LHCN-M2 (cell line): ENCODE measurements at regions not wholly inside any gene's neighbourhood (a gene's known extent, or its start where the extent isn't known, plus 50 kb on each side); places are given as distances from the start of the nearest gene placed in this dataset.
A peak's percentile ranks its signal among the peaks of the same experiment; 100 is the strongest.
"Not testable (repeated sequence)": the region's sequence is repeated elsewhere in the genome, so short reads cannot be mapped to it uniquely, and the experiment has no call there.

Experiments used
- DNase-seq: peaks from one replicate; pipeline ENCODE4 v3.0.0-alpha.2; 2012; ENCODE audit warnings: low read depth

- DNase-seq = no peak
Observed at GRCh38 chr20:60096166-60096565, 137.9 kb downstream of the CDH26 start.

DNA sequence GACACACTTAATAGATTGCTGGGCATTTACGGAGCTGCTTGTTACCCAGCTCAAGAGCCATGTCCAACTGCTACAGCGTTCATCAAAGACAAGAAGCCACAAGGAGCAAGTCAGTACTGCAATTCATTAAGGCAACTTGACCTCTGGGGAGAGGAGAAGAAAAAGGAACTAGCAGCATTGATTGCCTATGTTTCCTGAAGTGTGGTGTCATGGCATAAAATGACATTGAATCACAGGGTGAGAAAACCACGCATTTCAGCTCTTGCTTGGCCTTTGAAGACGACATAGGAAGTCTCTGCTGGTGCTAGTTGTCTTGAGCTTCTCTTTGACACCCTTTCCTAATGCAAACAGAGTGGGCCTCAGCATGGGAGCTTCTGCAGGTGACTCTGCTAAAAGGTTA lies 139.1 kb downstream of the CDH26 start:
- no peak for DNase-seq

DNA sequence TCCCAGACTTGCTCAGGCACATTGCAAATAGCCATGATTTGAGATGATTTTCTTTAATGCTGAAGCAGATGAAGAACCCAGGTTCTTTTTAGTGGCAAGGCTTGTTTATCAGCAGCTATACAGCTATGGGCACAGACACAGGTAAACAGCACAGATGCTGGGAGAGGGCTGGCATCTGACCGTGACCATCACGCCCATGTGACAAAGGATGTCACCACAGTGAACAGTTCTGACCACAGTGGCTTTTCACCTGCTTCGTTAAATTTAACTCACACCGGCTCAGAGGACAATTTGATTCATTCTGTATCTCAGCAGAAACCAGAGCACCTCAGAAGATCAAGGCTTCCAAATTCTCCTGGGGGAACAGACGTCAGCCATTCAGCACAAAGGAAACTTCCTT lies 142.6 kb downstream of the CDH26 start:
- no peak for DNase-seq

DNA sequence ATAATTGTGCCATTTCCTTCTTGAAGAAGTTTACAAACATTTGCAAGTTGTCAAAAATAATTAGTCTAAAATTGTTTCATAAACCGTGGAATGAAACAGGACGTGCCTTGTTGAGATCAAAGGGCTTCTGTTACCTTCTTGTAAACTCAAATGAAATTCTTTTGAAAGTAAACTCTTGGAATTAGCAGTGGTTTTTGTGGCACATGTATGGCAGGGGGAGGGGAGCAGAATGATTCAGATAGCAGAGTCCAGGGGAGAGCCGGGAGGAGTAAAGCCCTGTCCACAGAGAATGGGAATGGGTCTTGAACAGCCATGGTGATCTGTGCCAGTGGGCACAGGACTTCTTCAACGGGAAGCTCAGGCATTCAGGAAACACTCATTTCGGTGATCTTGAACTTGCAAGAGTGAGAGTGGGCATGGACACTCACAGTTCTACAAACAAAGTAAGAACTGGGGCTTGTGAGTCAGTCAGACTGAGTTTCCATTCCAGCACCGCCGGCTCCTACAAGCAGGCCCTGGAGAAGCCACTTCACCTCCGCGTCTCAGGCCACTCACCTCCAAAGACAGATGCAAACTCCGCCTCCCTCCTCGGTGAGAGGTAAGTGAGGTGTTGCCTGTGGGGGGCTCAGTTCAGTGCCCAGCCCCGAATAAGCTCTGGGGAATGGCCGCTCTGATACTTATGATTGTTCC lies 143.1 kb downstream of the CDH26 start:
- no peak for DNase-seq

DNA sequence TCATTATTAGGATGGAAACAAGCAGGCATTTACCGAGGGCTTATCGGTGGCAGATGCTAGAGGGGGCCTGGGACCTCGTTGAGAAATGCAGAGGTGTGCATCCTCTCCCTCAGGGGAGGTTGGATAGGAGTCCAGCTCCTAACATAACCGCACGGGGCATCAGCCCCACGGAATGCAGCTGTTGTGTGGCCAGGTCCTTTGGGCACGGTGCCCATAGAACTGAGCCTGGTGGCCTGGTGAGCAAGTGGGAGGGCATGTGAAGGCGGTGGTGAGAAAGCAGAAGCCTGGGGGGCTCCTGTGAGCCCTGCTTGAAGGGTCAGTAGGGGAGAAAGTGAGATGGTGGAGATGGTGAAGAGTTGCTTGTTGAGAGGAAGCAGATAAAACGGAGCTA lies 143.7 kb downstream of the CDH26 start:
- DNase-seq = peak; percentile 34

GRCh38 chr20:60102665-60103210 lies 144.5 kb downstream of the CDH26 start:
- DNase-seq = no peak

DNA sequence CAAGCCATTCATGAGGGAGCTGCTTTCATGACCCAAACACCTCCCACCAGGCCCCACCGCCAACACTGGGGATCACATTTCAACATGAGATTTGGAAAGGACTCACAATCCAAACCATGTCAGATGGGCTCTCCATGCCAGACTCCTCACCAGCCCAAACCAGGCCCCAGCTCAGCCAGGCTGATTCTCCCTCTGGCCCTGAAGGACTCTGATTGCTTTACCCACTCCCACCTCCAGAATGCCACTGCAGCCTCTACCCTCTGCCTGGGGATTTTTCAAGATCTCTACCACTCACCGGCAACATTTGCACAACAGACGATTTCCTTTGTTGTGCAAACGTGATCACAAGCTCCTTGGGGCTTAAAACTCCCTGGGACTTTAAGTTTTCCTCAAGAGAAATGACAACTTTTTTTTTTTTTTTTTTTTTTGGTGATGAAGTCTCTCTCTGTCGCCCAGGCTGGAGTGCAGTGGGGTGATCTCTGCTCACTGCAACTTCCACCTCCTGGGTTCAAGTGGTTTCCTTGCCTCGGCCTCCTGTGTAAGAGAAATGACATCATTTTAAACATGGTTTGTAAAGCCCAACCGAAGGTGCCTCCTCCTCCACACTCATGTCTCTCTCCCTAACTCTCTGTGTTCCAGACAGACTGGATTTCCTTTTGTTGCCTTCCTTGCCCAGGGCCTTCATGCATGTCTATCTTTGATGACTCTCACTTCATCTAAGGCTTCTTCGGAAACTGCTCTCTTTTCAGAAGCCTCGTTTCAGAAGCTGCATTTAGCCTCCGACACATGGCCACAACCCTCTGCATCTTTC lies 147.0 kb downstream of the CDH26 start:
- DNase-seq = no peak

DNA sequence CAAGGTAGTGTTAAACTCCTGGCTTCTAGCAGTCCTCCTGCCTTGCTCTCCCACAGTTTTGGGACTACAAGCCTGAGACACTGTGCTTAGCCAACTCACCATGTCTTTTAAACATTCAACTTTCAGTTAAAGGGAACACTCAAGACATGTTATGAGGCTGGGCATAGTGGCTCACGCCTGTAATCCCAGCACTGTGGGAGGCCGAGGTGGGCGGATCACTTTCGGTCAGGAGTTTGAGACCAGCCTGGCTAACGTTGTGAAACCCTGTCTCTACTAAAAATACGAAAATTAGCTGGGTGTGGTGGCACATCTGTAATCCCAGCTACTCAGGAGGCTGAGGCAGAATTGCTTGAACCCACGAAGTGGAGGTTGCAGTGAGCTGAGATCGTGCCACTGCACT lies 148.0 kb downstream of the CDH26 start:
- DNase-seq = not testable (repeated sequence)

GRCh38 chr20:60107621-60108390 lies 149.6 kb downstream of the CDH26 start:
- DNase-seq = no peak

GRCh38 chr20:60108397-60108796 lies 150.2 kb downstream of the CDH26 start:
- peak; percentile 55 for DNase-seq

DNA sequence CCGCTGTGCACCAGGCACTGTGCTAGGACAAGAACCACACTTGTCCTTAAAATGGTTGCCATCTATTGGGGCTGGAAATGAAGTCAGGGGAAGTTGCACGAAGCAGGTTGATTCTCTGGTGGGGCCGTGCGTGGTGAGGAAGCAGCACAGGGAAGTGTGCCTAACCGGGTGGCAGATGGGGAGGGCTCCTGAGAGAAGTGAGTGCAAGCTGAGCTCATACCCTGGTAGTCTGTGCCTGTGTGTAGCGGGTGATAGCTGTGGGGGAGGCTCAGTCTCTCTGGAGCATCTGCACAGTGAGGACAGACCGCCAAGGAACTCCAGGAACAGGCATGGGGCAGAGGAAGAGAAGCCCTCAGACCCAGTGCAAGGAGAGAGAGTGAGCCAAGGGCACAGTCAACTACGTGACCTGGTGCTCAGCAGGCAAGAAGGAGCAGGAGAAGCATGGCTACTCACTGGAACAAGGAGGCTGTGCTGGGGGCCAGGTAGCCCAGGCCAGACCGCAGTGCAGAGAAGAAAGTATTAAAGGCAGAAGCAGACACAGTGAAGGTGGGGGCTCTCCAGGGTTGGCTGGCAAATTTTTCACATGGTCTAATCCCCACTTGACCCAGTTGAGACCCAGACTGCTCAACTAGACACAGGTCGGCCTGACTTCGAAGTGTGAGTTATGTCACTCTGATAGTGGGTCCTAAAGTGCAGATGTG lies 155.0 kb downstream of the CDH26 start:
- no peak for DNase-seq

- DNase-seq = no peak
Observed at GRCh38 chr20:60113771-60114170, 155.5 kb downstream of the CDH26 start.

DNA sequence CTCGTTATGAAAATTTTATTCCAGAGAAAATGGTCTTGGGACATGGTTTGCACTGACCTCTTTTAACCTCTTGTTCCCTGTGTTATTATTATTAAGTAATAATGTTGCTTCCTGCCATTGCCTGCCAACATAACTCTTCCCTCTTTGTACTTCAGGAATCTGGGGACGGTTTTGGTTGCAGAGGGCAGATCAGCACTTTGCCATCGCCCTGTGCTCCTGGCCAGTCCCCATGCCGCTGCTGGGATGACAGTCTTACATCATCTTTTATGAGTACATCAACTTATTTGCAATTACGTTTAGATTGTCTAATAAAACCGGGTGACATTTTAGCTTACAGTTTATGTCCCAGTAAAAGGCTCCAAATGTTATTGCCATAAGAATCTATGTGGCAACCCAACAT lies 157.2 kb downstream of the CDH26 start:
- no peak for DNase-seq

DNA sequence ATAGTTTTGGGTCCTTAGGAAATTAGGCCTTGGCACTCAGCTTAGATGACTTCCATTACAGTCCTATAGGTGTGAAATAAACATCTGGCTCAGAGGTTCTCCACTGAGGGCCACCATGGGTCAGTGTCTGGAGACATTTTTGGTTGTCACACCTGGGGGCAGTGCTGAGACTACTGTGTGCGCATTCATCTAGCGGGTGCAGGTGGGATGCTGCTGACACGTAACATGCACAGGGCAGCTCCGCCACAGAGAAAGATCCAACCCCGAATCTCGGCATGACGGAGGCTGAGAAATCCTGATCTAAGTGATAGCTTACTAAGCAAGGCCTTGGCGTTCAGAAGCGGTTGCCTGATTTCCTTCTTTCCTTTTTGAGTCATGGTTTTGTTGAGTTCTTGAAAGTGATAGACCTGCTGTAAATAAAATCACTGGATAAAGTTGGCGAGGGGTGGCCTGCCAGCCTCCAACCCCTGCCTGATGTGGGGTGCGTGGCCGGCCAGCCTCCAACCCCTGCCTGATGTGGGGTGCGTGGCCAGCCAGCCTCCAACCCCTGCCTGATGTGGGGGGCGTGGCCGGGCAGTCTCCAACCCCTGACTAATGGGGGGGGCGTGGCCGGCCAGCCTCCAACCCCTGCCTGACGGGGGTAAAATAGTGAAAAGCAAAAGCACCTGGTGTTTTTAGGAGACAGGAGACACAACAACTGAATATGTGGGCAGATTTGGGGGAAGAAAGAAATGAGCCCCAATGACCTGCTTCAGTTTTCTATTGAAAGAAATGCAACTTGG lies 158.1 kb downstream of the CDH26 start:
- DNase-seq = no peak

DNA sequence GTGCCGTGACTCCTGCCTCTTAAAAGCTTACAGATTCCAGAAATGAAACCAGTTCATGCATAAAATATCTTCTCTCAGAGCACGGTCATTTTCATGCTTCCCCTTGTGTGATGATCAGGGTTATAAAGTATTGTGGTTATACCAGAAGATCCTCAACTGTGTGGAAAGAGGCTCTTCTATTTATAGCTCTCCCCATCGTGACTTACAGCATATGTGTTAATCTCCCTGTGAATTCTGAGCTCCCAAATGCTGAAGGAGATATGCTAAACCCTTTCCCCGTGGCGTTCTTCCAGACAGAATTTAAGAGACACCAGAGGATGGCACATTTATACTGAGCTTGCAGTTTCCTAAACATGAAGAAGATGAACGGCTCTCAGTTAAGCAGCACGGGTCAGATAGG lies 158.8 kb downstream of the CDH26 start:
- DNase-seq = peak; percentile 64

DNA sequence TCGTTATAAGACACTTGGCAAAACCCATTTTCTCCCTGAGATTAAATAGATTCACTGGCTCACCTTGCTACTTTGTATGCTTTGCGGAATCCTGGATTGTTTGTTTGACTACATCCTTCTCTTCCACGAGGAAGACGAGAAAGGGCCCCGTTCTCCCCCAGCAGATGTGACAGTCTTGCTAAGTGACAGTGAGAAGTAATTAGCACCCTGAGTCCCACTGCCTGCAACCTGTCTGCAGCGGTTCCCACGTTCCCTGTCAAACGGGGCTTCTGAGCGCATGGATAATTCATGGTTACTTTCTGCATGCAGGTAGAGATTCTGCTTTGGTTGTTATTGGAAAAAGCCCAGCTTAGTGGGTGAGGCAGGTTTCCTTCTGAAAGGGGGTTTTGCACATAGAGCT lies 163.7 kb downstream of the CDH26 start:
- no peak for DNase-seq

DNA sequence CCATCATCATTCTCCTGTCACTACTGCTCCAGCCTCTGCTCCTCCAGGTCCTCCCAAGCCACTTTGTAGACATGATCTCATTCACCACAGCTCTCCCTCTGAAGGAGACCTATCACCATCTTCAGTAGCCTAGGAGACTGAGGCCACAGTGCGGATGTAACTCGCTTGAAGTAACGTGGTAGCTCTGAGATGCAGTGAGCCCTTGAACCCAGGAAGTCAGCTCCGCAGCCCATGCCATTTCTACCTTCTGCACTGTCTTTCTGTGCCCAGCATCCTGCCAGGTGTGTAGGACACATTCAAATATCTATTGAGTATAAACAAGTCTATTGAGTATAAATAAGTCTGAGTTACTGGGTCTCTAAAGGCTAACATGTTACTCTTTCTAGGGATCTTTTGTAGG lies 164.4 kb downstream of the CDH26 start:
- no peak for DNase-seq

DNA sequence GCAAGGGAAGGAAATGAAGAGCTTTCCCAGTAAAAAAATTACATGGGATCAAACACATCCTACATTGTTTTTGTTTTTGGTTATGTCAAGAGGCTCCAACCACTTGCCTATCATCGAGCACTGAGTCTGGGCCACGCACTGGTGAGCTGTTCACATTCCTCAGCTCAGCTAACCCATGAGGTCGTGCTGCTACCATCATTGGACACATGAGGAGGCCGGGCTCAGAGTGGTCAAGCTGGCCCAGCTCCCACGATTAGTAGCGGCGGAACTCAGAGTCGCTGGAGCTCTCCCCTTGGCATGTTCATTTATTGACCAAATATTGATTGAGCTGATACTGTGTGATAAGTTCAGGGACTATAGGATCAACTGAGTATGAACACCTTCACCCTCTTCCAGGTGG lies 164.9 kb downstream of the CDH26 start:
- no peak for DNase-seq

- no peak for DNase-seq
Observed at GRCh38 chr20:60123652-60124051, 165.4 kb downstream of the CDH26 start.

- no peak for DNase-seq
Observed at GRCh38 chr20:60124776-60125381, 166.7 kb downstream of the CDH26 start.
